A673 (cell line): ENCODE measurements at regions not wholly inside any gene's neighbourhood (a gene's known extent, or its start where the extent isn't known, plus 50 kb on each side); places are given as distances from the start of the nearest gene placed in this dataset.

Experiments used
- BruUV-seq: library from RNA; stranded (reverse); fragments of 400-500 nt; replicated peaks from 2 replicates; lab custom pipeline; 2021; lab: Mats Ljungman, UMichigan
- CTCF ChIA-PET: fragments of 300-600 bp; sonication (Branson Sonifier 250); formaldehyde crosslinking; loops from one replicate; lab custom pipeline; 2022; ENCODE audit warnings: antibody characterized with exemption; lab: Charles Lee
- POLR2A ChIA-PET: fragments of 300-600 bp; sonication (Branson Sonifier 250); formaldehyde crosslinking; loops from one replicate; lab custom pipeline; 2022; ENCODE audit warnings: antibody characterized with exemption; ENCODE audit not compliant: low non-redundant PET; lab: Charles Lee
- DNase-seq: peaks from one replicate; pipeline ENCODE4 v3.0.0-alpha.2; 2015; ENCODE audit warnings: low spot score
- H3K27ac ChIP-seq: fragments of 200-600 bp; sonication (generic); 2 replicates; pipeline ENCODE4 v1.5.1; 2016; ENCODE audit warnings: mixed run types, low read depth, mild to moderate bottlenecking, mixed read lengths, antibody characterized with exemption, low read length; ENCODE audit not compliant: poor library complexity, severe bottlenecking
- H3K27me3 ChIP-seq: fragments of 200-600 bp; sonication (generic); replicated peaks from 2 replicates; pipeline ENCODE4 v1.6.1; 2017; ENCODE audit warnings: mixed run types, low read depth, mild to moderate bottlenecking, mixed read lengths, antibody characterized with exemption, low read length; ENCODE audit not compliant: insufficient read depth, poor library complexity
- H3K36me3 ChIP-seq: fragments of 200-600 bp; sonication (generic); 2 replicates; pipeline ENCODE4 v1.6.1; 2016; ENCODE audit warnings: mixed run types, mild to moderate bottlenecking, mixed read lengths, antibody characterized with exemption, low read length; ENCODE audit not compliant: insufficient read depth, poor library complexity, severe bottlenecking
- H3K4me1 ChIP-seq: fragments of 200-600 bp; sonication (generic); 2 replicates; pipeline ENCODE4 v1.6.1; 2017; ENCODE audit warnings: mixed run types, mild to moderate bottlenecking, mixed read lengths, antibody characterized with exemption, low read length; ENCODE audit not compliant: insufficient read depth, poor library complexity, severe bottlenecking
- H3K4me3 ChIP-seq: fragments of 200-600 bp; sonication (generic); 2 replicates; pipeline ENCODE4 v1.5.1; 2016; ENCODE audit warnings: low read depth, mixed run types, mild to moderate bottlenecking, mixed read lengths, low read length; ENCODE audit not compliant: poor library complexity, severe bottlenecking
- H3K9me3 ChIP-seq: fragments of 200-600 bp; sonication (generic); 2 replicates; pipeline ENCODE4 v1.6.1; 2016; ENCODE audit warnings: mixed run types, low read depth, mild to moderate bottlenecking, mixed read lengths, antibody characterized with exemption, low read length; ENCODE audit not compliant: poor library complexity, severe bottlenecking
- CTCF ChIP-seq: fragments of 300-800, 200-600 bp; sonication (generic); conservative IDR thresholded peaks from 2 replicates; pipeline ENCODE4 v1.5.1; 2017; ENCODE audit warnings: low read depth, mild to moderate bottlenecking, antibody characterized with exemption, low read length, moderate library complexity, mixed read lengths
- EZH2 ChIP-seq: fragments of 200-600 bp; sonication (generic); IDR thresholded peaks from 2 replicates; pipeline ENCODE4 v1.6.1; 2017; ENCODE audit warnings: borderline replicate concordance, low read depth, mild to moderate bottlenecking, mixed read lengths, antibody characterized with exemption, low read length; ENCODE audit not compliant: poor library complexity, severe bottlenecking
- intact Hi-C: fragments of 100-400 bp; cut with micrococcal nuclease; formaldehyde crosslinking; loops from one replicate; pipeline ENCODE4 v1.10.0; 2022; ENCODE audit not compliant: unreplicated experiment

- intact Hi-C loops, result no loop called here
- Histone ChIP-seq H3K27ac (no peak overlapping the region), H3K4me1 (no peaks in the 10 kb centered on the region), H3K9me3 (no peaks in the 10 kb centered on the region), H3K36me3 (no peaks in the 10 kb centered on the region), H3K4me3 (no peak overlapping the region), H3K27me3 (no peaks in the 10 kb centered on the region)
- ChIA-PET CTCF (no interaction called here), POLR2A (no interaction called here)
- BruUV-seq, result no TSS peak
- DNase-seq, result no peak
- no peak for TF ChIP-seq CTCF
- TF ChIP-seq EZH2, result no peak
Observed at GRCh38 chr9:109861499-109861898, 81.5 kb downstream of the PALM2AKAP2 start.

- no peak for DNase-seq
- Histone ChIP-seq H3K4me3 (no peak overlapping the region), H3K27ac (no peak overlapping the region), H3K4me1 (no peaks in the 10 kb centered on the region), H3K36me3 (no peaks in the 10 kb centered on the region), H3K9me3 (no peaks in the 10 kb centered on the region), H3K27me3 (no peaks in the 10 kb centered on the region)
- ChIA-PET POLR2A (no interaction called here), CTCF (no interaction called here)
- intact Hi-C loops, result no loop called here
- BruUV-seq, result no TSS peak
- TF ChIP-seq EZH2 (no peak), CTCF (no peak)
Observed at GRCh38 chr9:109861918-109862317, 81.9 kb downstream of the PALM2AKAP2 start.

GRCh38 chr9:109862452-109862851, 82.5 kb downstream of the PALM2AKAP2 start:
- no TSS peak for BruUV-seq
- CTCF ChIA-PET, result no interaction called here
- no peak for TF ChIP-seq CTCF
- no peak for TF ChIP-seq EZH2
- Histone ChIP-seq H3K36me3 (no peaks in the 10 kb centered on the region), H3K27ac (no peak overlapping the region), H3K4me3 (no peak overlapping the region), H3K4me1 (no peaks in the 10 kb centered on the region), H3K27me3 (no peaks in the 10 kb centered on the region), H3K9me3 (no peaks in the 10 kb centered on the region)
- intact Hi-C loops, result no loop called here
- POLR2A ChIA-PET, result no interaction called here
- no peak for DNase-seq
